PC-3 (cell line): ENCODE measurements at regions not wholly inside any gene's neighbourhood (a gene's known extent, or its start where the extent isn't known, plus 50 kb on each side); places are given as distances from the start of the nearest gene placed in this dataset.

Experiments used
- ATAC-seq: fragments of 200-7000 bp; cut with Tn5 transposase; 2 replicates; pipeline ENCODE4 v1.9.1; 2020; ENCODE audit warnings: mild to moderate bottlenecking, moderate library complexity
- BruUV-seq: library from RNA; stranded (reverse); fragments of 400-500 nt; replicated peaks from 2 replicates; lab custom pipeline; 2021; lab: Mats Ljungman, UMichigan
- CTCF ChIA-PET: fragments of 300-600 bp; sonication (Branson Sonifier 250); formaldehyde crosslinking; loops from one replicate; lab custom pipeline; 2022; ENCODE audit warnings: antibody characterized with exemption; lab: Charles Lee
- POLR2A ChIA-PET: fragments of 300-600 bp; sonication (Branson Sonifier 250); formaldehyde crosslinking; loops from one replicate; lab custom pipeline; 2022; ENCODE audit warnings: antibody characterized with exemption; ENCODE audit not compliant: unreplicated experiment; lab: Charles Lee
- DNase-seq: peaks from one replicate; pipeline ENCODE4 v3.0.0-alpha.2; 2015
- H2AFZ ChIP-seq: fragments of 300-600 bp; sonication (generic); 2 replicates; pipeline ENCODE4 v1.6.0; 2016; ENCODE audit warnings: antibody characterized with exemption, low read length
- H3F3A ChIP-seq: fragments of 300-600 bp; sonication (generic); one replicate; pipeline ENCODE4 v1.6.0; 2017; ENCODE audit warnings: antibody characterized with exemption, low read length, control low read depth, mild to moderate bottlenecking; ENCODE audit not compliant: unreplicated experiment
- H3K27ac ChIP-seq: fragments of 300-600 bp; sonication (generic); 2 replicates; pipeline ENCODE4 v1.5.1; 2016; ENCODE audit warnings: mild to moderate bottlenecking, low read length
- H3K27me3 ChIP-seq: fragments of 300-600 bp; sonication (generic); 2 replicates; pipeline ENCODE4 v1.6.1; 2016; ENCODE audit warnings: low read length, mixed read lengths
- H3K36me3 ChIP-seq: fragments of 300-600 bp; sonication (generic); 2 replicates; pipeline ENCODE4 v1.6.1; 2016; ENCODE audit warnings: low read depth, mixed run types, low read length, mixed read lengths
- H3K4me1 ChIP-seq: fragments of 300-600 bp; sonication (generic); 2 replicates; pipeline ENCODE4 v1.5.1; 2016; ENCODE audit warnings: low read length; ENCODE audit not compliant: insufficient read depth
- H3K4me2 ChIP-seq: fragments of 300-600 bp; sonication (generic); 2 replicates; pipeline ENCODE4 v1.6.0; 2016; ENCODE audit warnings: low read length
- H3K4me3 ChIP-seq: fragments of 300-600 bp; sonication (generic); 2 replicates; pipeline ENCODE4 v1.5.1; 2016; ENCODE audit warnings: mild to moderate bottlenecking, low read length, mixed read lengths
- H3K79me2 ChIP-seq: fragments of 300-600 bp; sonication (generic); 2 replicates; pipeline ENCODE4 v1.6.1; 2017; ENCODE audit warnings: low read length, mixed read lengths
- H3K9ac ChIP-seq: fragments of 300-600 bp; sonication (generic); 2 replicates; pipeline ENCODE4 v1.6.0; 2016; ENCODE audit warnings: mild to moderate bottlenecking, low read length
- H3K9me2 ChIP-seq: fragments of 300-600 bp; sonication (generic); replicated peaks from 2 replicates; pipeline ENCODE4 v1.6.1; 2016; ENCODE audit warnings: mixed run types, low read length, mixed read lengths
- H3K9me3 ChIP-seq: fragments of 300-600 bp; sonication (generic); 2 replicates; pipeline ENCODE4 v1.6.1; 2016; ENCODE audit warnings: low read length, mixed read lengths
- H4K20me1 ChIP-seq: fragments of 300-600 bp; sonication (generic); 2 replicates; pipeline ENCODE4 v1.6.1; 2016; ENCODE audit warnings: low read length, mixed read lengths
- CTCF ChIP-seq: fragments of 300-600 bp; sonication (generic); conservative IDR thresholded peaks from 2 replicates; pipeline ENCODE4 v1.5.1; 2017; ENCODE audit warnings: antibody characterized with exemption, low read depth, mild to moderate bottlenecking, low read length
- EZH2 ChIP-seq: fragments of 300-600 bp; sonication (generic); IDR thresholded peaks from one replicate; pipeline ENCODE4 v1.6.1; 2017; ENCODE audit warnings: antibody characterized with exemption, mild to moderate bottlenecking, low read length; ENCODE audit not compliant: unreplicated experiment
- EZH2phosphoT487 ChIP-seq: fragments of 300-600 bp; sonication (generic); IDR thresholded peaks from 2 replicates; pipeline ENCODE4 v1.6.1; 2018; ENCODE audit warnings: mild to moderate bottlenecking, antibody characterized with exemption, low read length, borderline replicate concordance
- intact Hi-C: fragments of 100-400 bp; cut with micrococcal nuclease; formaldehyde crosslinking; loops from 2 replicates; pipeline ENCODE4 v1.9.0; 2023

- DNase-seq (no peak), ATAC-seq (no peak)
- intact Hi-C loops: no loop called here
- no peak for TF ChIP-seq CTCF
- no peak for TF ChIP-seq EZH2
- TF ChIP-seq EZH2phosphoT487: no peak
- H4K20me1 ChIP-seq: no peaks in the 10 kb centered on the region
- no peaks in the 10 kb centered on the region for H3K36me3 ChIP-seq
- no peak overlapping the region for H2AFZ ChIP-seq
- no TSS peak for BruUV-seq
- CTCF ChIA-PET: no interaction called here
- no peak overlapping the region for H3K4me2 ChIP-seq
- no peaks in the 10 kb centered on the region for H3K79me2 ChIP-seq
- no peak overlapping the region for H3K27ac ChIP-seq
- no peaks in the 10 kb centered on the region for H3K9me2 ChIP-seq
- H3F3A ChIP-seq: no peaks in the 10 kb centered on the region
- H3K27me3 ChIP-seq: no peaks in the 10 kb centered on the region
- no peak overlapping the region for H3K4me3 ChIP-seq
- H3K9me3 ChIP-seq: no peaks in the 10 kb centered on the region
- no peak overlapping the region for H3K9ac ChIP-seq
- POLR2A ChIA-PET: interaction anchor here (0.6 kb wide), 1 partner anchor 86 kb away, joined by 4 read pairs; no protein-coding TSS in a partner anchor
- H3K4me1 ChIP-seq: peaks cover 3% of the 10 kb centered on the region; the same call in 1 of the 2 replicates
Measured at GRCh38 chr5:24080046-24080445, 564.7 kb downstream of the CDH10 start.

GRCh38 chr5:24094081-24094679, 550.6 kb downstream of the CDH10 start:
- Histone ChIP-seq H2AFZ (no peak overlapping the region), H3K27me3 (no peaks in the 10 kb centered on the region), H3K4me1 (no peaks in the 10 kb centered on the region), H3K79me2 (no peaks in the 10 kb centered on the region), H3K4me3 (no peak overlapping the region), H3K4me2 (no peak overlapping the region), H3K9me3 (no peaks in the 10 kb centered on the region), H3K27ac (no peak overlapping the region), H4K20me1 (no peaks in the 10 kb centered on the region), H3K9ac (no peak overlapping the region), H3K36me3 (no peaks in the 10 kb centered on the region), H3K9me2 (no peaks in the 10 kb centered on the region), H3F3A (no peaks in the 10 kb centered on the region)
- POLR2A ChIA-PET: no interaction called here
- no peak for ATAC-seq
- intact Hi-C loops: no loop called here
- BruUV-seq: no TSS peak
- no peak for DNase-seq
- CTCF ChIA-PET: no interaction called here
- no peak for TF ChIP-seq CTCF
- no peak for TF ChIP-seq EZH2phosphoT487
- no peak for TF ChIP-seq EZH2

GRCh38 chr5:24102010-24102409, 542.8 kb downstream of the CDH10 start:
- no peaks in the 10 kb centered on the region for H3K27me3 ChIP-seq
- H3K9me3 ChIP-seq: no peaks in the 10 kb centered on the region
- ATAC-seq (no peak), DNase-seq (no peak)
- H3K4me3 ChIP-seq: no peak overlapping the region
- H3K4me2 ChIP-seq: no peak overlapping the region
- no TSS peak for BruUV-seq
- ChIA-PET CTCF (no interaction called here), POLR2A (no interaction called here)
- no peaks in the 10 kb centered on the region for H3F3A ChIP-seq
- H3K4me1 ChIP-seq: no peaks in the 10 kb centered on the region
- H3K27ac ChIP-seq: no peak overlapping the region
- no peak overlapping the region for H3K9ac ChIP-seq
- no peak overlapping the region for H2AFZ ChIP-seq
- H4K20me1 ChIP-seq: no peaks in the 10 kb centered on the region
- H3K79me2 ChIP-seq: no peaks in the 10 kb centered on the region
- intact Hi-C loops: no loop called here
- H3K9me2 ChIP-seq: no peaks in the 10 kb centered on the region
- TF ChIP-seq CTCF (no peak), EZH2phosphoT487 (no peak)
- H3K36me3 ChIP-seq: no peaks in the 10 kb centered on the region
